Loucy (cell line): ENCODE measurements at regions not wholly inside any gene's neighbourhood (a gene's known extent, or its start where the extent isn't known, plus 50 kb on each side); places are given as distances from the start of the nearest gene placed in this dataset.

ENCODE experiments used
- H2AFZ ChIP-seq: fragments of 200-600 bp; sonication (generic); 2 replicates; pipeline ENCODE4 v1.6.0; 2016; ENCODE audit warnings: antibody characterized with exemption, mild to moderate bottlenecking, low read length, moderate library complexity
- H3F3A ChIP-seq: fragments of 200-600 bp; 2 replicates; pipeline ENCODE4 v1.6.0; 2016; ENCODE audit warnings: antibody characterized with exemption, low read depth, mild to moderate bottlenecking
- H3K27me3 ChIP-seq: fragments of 200-600 bp; sonication (generic); 2 replicates; pipeline ENCODE4 v1.6.1; 2014; ENCODE audit warnings: low read length, mild to moderate bottlenecking; ENCODE audit not compliant: insufficient read depth, poor library complexity, severe bottlenecking
- H3K36me3 ChIP-seq: fragments of 200-600 bp; sonication (generic); 2 replicates; pipeline ENCODE4 v1.6.1; 2016; ENCODE audit warnings: low read length; ENCODE audit not compliant: insufficient read depth
- H3K4me1 ChIP-seq: fragments of 200-600 bp; sonication (generic); 2 replicates; pipeline ENCODE4 v1.5.1; 2014; ENCODE audit warnings: low read length, mild to moderate bottlenecking; ENCODE audit not compliant: insufficient read depth, poor library complexity, severe bottlenecking
- H3K4me2 ChIP-seq: fragments of 200-600 bp; sonication (generic); 2 replicates; pipeline ENCODE4 v1.6.0; 2014; ENCODE audit warnings: antibody characterized with exemption, low read length, low read depth, mild to moderate bottlenecking; ENCODE audit not compliant: poor library complexity, severe bottlenecking
- H3K4me3 ChIP-seq: fragments of 200-600 bp; sonication (generic); 2 replicates; pipeline ENCODE4 v1.5.1; 2014; ENCODE audit warnings: low read length, mild to moderate bottlenecking, mixed read lengths; ENCODE audit not compliant: poor library complexity, severe bottlenecking
- H3K79me2 ChIP-seq: fragments of 200-600 bp; sonication (generic); 2 replicates; pipeline ENCODE4 v1.6.1; 2014; ENCODE audit warnings: low read length; ENCODE audit not compliant: insufficient read depth
- H3K9ac ChIP-seq: fragments of 200-600 bp; sonication (generic); 2 replicates; pipeline ENCODE4 v1.6.0; 2014; ENCODE audit warnings: mild to moderate bottlenecking, low read depth, low read length, moderate library complexity; ENCODE audit not compliant: poor library complexity, severe bottlenecking
- H3K9me2 ChIP-seq: fragments of 200-600 bp; sonication (generic); replicated peaks from 2 replicates; pipeline ENCODE4 v1.6.1; 2016; ENCODE audit warnings: low read depth, low read length, mixed read lengths
- H3K9me3 ChIP-seq: fragments of 200-600 bp; sonication (generic); 2 replicates; pipeline ENCODE4 v1.6.1; 2014; ENCODE audit warnings: mild to moderate bottlenecking, antibody characterized with exemption, low read length, low read depth; ENCODE audit not compliant: insufficient read depth
- H4K20me1 ChIP-seq: fragments of 200-600 bp; sonication (generic); 2 replicates; pipeline ENCODE4 v1.6.0; 2014; ENCODE audit warnings: antibody characterized with exemption, low read length, mild to moderate bottlenecking; ENCODE audit not compliant: insufficient read depth, poor library complexity, severe bottlenecking
- EZH2phosphoT487 ChIP-seq: fragments of 200-600 bp; IDR thresholded peaks from 2 replicates; pipeline ENCODE4 v1.6.1; 2018; ENCODE audit warnings: antibody characterized with exemption, mild to moderate bottlenecking, moderate library complexity, borderline replicate concordance
- TF ChIP-seq, protein P1 (sequence below): fragments of 200-600 bp; sonication (generic); conservative IDR thresholded peaks from 2 replicates; pipeline ENCODE4 v1.5.1; 2014; ENCODE audit warnings: mild to moderate bottlenecking, antibody characterized with exemption, low read length

DNA sequence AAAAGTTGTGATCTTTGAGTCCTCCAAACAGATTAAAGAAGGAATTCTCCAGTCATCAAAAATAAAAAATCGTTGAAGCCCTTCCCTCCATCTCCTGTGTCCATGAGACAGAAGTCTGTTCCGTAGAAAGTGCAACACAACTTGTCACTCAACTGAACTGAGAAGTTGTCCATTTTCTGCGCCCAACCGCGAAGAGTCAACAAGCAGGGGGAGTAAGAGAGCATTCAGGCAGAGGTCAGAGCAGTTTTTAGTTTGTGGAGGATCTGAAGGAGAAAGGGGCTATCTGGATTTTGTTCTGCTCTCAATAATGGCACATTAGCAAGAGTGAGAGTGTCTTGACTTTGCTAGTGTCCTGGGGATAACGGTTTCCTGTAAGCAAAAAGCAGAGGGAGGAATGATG, 303.9 kb downstream of the ICE1 start:
- no peaks in the 10 kb centered on the region for H3F3A ChIP-seq
- H3K4me3 ChIP-seq: no peak overlapping the region
- H4K20me1 ChIP-seq: no peaks in the 10 kb centered on the region
- no peaks in the 10 kb centered on the region for H3K27me3 ChIP-seq
- no peaks in the 10 kb centered on the region for H3K79me2 ChIP-seq
- no peaks in the 10 kb centered on the region for H3K9me2 ChIP-seq
- TF ChIP-seq, protein P1, sequence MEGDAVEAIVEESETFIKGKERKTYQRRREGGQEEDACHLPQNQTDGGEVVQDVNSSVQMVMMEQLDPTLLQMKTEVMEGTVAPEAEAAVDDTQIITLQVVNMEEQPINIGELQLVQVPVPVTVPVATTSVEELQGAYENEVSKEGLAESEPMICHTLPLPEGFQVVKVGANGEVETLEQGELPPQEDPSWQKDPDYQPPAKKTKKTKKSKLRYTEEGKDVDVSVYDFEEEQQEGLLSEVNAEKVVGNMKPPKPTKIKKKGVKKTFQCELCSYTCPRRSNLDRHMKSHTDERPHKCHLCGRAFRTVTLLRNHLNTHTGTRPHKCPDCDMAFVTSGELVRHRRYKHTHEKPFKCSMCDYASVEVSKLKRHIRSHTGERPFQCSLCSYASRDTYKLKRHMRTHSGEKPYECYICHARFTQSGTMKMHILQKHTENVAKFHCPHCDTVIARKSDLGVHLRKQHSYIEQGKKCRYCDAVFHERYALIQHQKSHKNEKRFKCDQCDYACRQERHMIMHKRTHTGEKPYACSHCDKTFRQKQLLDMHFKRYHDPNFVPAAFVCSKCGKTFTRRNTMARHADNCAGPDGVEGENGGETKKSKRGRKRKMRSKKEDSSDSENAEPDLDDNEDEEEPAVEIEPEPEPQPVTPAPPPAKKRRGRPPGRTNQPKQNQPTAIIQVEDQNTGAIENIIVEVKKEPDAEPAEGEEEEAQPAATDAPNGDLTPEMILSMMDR: no peak
- no peak for TF ChIP-seq EZH2phosphoT487
- no peak overlapping the region for H3K9ac ChIP-seq
- H3K36me3 ChIP-seq: no peaks in the 10 kb centered on the region
- no peak overlapping the region for H3K4me2 ChIP-seq
- H3K9me3 ChIP-seq: no peaks in the 10 kb centered on the region
- no peaks in the 10 kb centered on the region for H3K4me1 ChIP-seq
- H2AFZ ChIP-seq: no peak overlapping the region

DNA sequence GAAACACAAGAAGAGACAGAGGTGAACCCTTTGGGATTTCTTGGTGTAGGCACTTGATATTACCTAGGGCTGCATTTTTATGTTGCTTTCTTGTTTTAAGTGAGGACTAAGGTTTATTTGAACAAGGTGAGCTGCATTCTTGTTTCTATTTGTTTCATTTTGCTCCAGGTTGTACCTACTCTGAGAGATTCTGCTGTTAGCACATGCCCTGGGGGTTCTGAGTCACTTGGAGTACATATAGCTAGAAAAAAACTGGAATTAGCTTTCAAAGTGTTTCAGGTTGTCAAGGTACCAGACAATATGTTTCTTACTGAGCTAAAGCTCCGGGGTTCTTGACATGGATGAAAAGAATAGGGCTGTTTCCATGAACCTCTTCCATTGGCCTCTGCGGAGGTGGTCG, 299.4 kb downstream of the ICE1 start:
- no peak overlapping the region for H3K4me3 ChIP-seq
- H3K79me2 ChIP-seq: no peaks in the 10 kb centered on the region
- H3K36me3 ChIP-seq: no peaks in the 10 kb centered on the region
- H3K4me2 ChIP-seq: no peak overlapping the region
- H3K4me1 ChIP-seq: no peaks in the 10 kb centered on the region
- no peaks in the 10 kb centered on the region for H4K20me1 ChIP-seq
- no peaks in the 10 kb centered on the region; the same call in 1 of the 2 replicates for H3K9me3 ChIP-seq
- H3F3A ChIP-seq: no peaks in the 10 kb centered on the region
- H3K9me2 ChIP-seq: no peaks in the 10 kb centered on the region
- no peak overlapping the region for H3K9ac ChIP-seq
- no peak overlapping the region for H2AFZ ChIP-seq
- H3K27me3 ChIP-seq: no peaks in the 10 kb centered on the region
- TF ChIP-seq EZH2phosphoT487: no peak
- TF ChIP-seq, protein P1: no peak

DNA sequence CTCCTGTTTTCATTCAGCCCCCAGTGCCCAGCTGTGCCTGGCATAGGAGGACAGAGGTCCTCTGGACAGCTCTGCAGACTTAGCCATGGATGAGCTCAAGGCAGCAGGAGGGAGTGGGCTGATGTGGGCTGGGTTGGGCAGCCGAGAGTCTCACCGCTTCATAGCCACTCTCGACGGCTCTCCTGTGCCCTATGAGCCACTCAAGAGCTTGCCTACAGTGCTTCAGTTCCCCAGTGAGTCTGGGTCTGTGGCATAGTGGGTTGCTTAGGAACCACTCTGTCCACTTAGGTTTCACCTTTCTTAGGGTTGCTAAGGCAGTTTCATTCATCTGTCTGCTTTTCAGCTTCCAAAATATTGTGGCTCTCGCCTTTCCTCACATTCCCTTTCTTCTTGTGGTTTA, 296.8 kb downstream of the ICE1 start:
- no peaks in the 10 kb centered on the region for H4K20me1 ChIP-seq
- no peaks in the 10 kb centered on the region; the same call in 1 of the 2 replicates for H3K9me3 ChIP-seq
- no peaks in the 10 kb centered on the region for H3K27me3 ChIP-seq
- no peak overlapping the region for H3K4me2 ChIP-seq
- H3K4me1 ChIP-seq: no peaks in the 10 kb centered on the region
- TF ChIP-seq EZH2phosphoT487: no peak
- TF ChIP-seq, protein P1: no peak
- H3F3A ChIP-seq: no peaks in the 10 kb centered on the region
- H3K9me2 ChIP-seq: no peaks in the 10 kb centered on the region
- H3K9ac ChIP-seq: no peak overlapping the region
- H3K79me2 ChIP-seq: no peaks in the 10 kb centered on the region
- H3K4me3 ChIP-seq: no peak overlapping the region
- no peak overlapping the region for H2AFZ ChIP-seq
- no peaks in the 10 kb centered on the region for H3K36me3 ChIP-seq
